GM23338 (cell line): ENCODE measurements at regions not wholly inside any gene's neighbourhood (a gene's known extent, or its start where the extent isn't known, plus 50 kb on each side); places are given as distances from the start of the nearest gene placed in this dataset.

Experiments used
- ATAC-seq: fragments of 200-7000 bp; cut with Tn5 transposase; 3 replicates; pipeline ENCODE4 v1.9.1; 2020
- DNase-seq: peaks from one replicate; pipeline ENCODE4 v3.0.0-alpha.2; 2015; ENCODE audit warnings: low spot score
- H2AFZ ChIP-seq: fragments of 200-600 bp; sonication (generic); 2 replicates; pipeline ENCODE4 v1.8.0; 2016; ENCODE audit warnings: antibody characterized with exemption, mild to moderate bottlenecking, moderate library complexity
- H3F3A ChIP-seq: fragments of 200-600 bp; sonication (generic); replicated peaks from 2 replicates; pipeline ENCODE4 v1.8.0; 2017; ENCODE audit warnings: antibody characterized with exemption, mixed run types, low read depth
- H3K27ac ChIP-seq: fragments of 200-600 bp; sonication (generic); 2 replicates; pipeline ENCODE4 v1.6.1; 2016; ENCODE audit warnings: low read depth
- H3K27me3 ChIP-seq: fragments of 200-600 bp; sonication (generic); 2 replicates; pipeline ENCODE4 v1.8.0; 2016; ENCODE audit warnings: mild to moderate bottlenecking, mixed run types, moderate library complexity; ENCODE audit not compliant: insufficient read depth
- H3K36me3 ChIP-seq: fragments of 200-600 bp; sonication (generic); 2 replicates; pipeline ENCODE4 v1.8.0; 2016; ENCODE audit warnings: mild to moderate bottlenecking; ENCODE audit not compliant: insufficient read depth
- H3K4me1 ChIP-seq: fragments of 200-600 bp; sonication (generic); 2 replicates; pipeline ENCODE4 v1.8.0; 2016; ENCODE audit warnings: mild to moderate bottlenecking, moderate library complexity; ENCODE audit not compliant: insufficient read depth
- H3K4me2 ChIP-seq: fragments of 200-600 bp; sonication (generic); 2 replicates; pipeline ENCODE4 v1.7.1; 2017; ENCODE audit warnings: mixed run types
- H3K4me3 ChIP-seq: fragments of 200-600 bp; sonication (generic); 2 replicates; pipeline ENCODE4 v1.6.1; 2016; ENCODE audit warnings: mixed run types
- H3K79me2 ChIP-seq: fragments of 200-600 bp; sonication (generic); replicated peaks from 2 replicates; pipeline ENCODE4 v1.8.0; 2017; ENCODE audit warnings: mild to moderate bottlenecking; ENCODE audit not compliant: insufficient read depth
- H3K9me2 ChIP-seq: fragments of 200-600 bp; sonication (generic); 2 replicates; pipeline ENCODE4 v1.8.0; 2017; ENCODE audit not compliant: insufficient read depth
- H4K20me1 ChIP-seq: fragments of 200-600 bp; sonication (generic); replicated peaks from 2 replicates; pipeline ENCODE4 v1.8.0; 2017; ENCODE audit warnings: mild to moderate bottlenecking; ENCODE audit not compliant: insufficient read depth
- H3K27ac Mint-ChIP-seq: 2 replicates; pipeline ENCODE4 v1.8.0; 2020; ENCODE audit warnings: inconsistent platforms, mild to moderate bottlenecking, moderate library complexity, mixed read lengths
- H3K27me3 Mint-ChIP-seq: 3 replicates; pipeline ENCODE4 v1.8.0; 2022; ENCODE audit warnings: low read depth, mild to moderate bottlenecking, moderate library complexity, mixed read lengths, inconsistent platforms; ENCODE audit not compliant: insufficient read depth, poor library complexity
- H3K36me3 Mint-ChIP-seq: 3 replicates; pipeline ENCODE4 v1.8.0; 2021; ENCODE audit warnings: low read depth, mild to moderate bottlenecking, inconsistent platforms, moderate library complexity, mixed read lengths
- H3K4me1 Mint-ChIP-seq: 3 replicates; pipeline ENCODE4 v1.8.0; 2020; ENCODE audit warnings: mild to moderate bottlenecking, inconsistent platforms, mixed read lengths
- H3K4me3 Mint-ChIP-seq: 3 replicates; pipeline ENCODE4 v1.8.0; 2021; ENCODE audit warnings: moderate library complexity, mild to moderate bottlenecking, inconsistent platforms, mixed read lengths
- H3K9me3 Mint-ChIP-seq: 3 replicates; pipeline ENCODE4 v1.8.0; 2020; ENCODE audit warnings: moderate library complexity, mild to moderate bottlenecking, inconsistent platforms, mixed read lengths
- ETS1 ChIP-seq: IDR thresholded peaks from 2 replicates; pipeline ENCODE4 v1.6.1; 2016; ENCODE audit warnings: antibody characterized with exemption
- EZH2 ChIP-seq: fragments of 200-600 bp; sonication (generic); IDR thresholded peaks from one replicate; pipeline ENCODE4 v1.8.0; 2017; ENCODE audit warnings: antibody characterized with exemption, mild to moderate bottlenecking, low read depth; ENCODE audit not compliant: unreplicated experiment
- EZH2phosphoT487 ChIP-seq: fragments of 200-600 bp; sonication (generic); IDR thresholded peaks from one replicate; pipeline ENCODE4 v1.8.1; 2018; ENCODE audit warnings: antibody characterized with exemption; ENCODE audit not compliant: unreplicated experiment
- NANOG ChIP-seq: IDR thresholded peaks from 2 replicates; pipeline ENCODE4 v1.6.1; 2016; ENCODE audit warnings: antibody characterized with exemption, borderline replicate concordance
- ZNF331 ChIP-seq: fragments of 250-450 bp; sonication (Bioruptor Pico); IDR thresholded peaks from 2 replicates; pipeline ENCODE4 v1.5.0; 2020; ENCODE audit warnings: low read depth, mild to moderate bottlenecking, moderate library complexity
- TF ChIP-seq, protein P1 (sequence below), 2 experiments: fragments of 200-600 bp in 1 of 2; sonication (generic) in 1 of 2; conservative IDR thresholded peaks; 2 replicates each; pipeline versions ENCODE4 v1.5.1 to v1.6.1; 2016 to 2017; ENCODE audit warnings: antibody characterized with exemption in 2 of 2, low read depth in 2 of 2, mild to moderate bottlenecking in 2 of 2, moderate library complexity in 1 of 2

- no peak overlapping the region for H3K27ac Mint-ChIP-seq
- no peaks in the 10 kb centered on the region for H3K4me1 ChIP-seq
- no peaks in the 10 kb centered on the region for H4K20me1 ChIP-seq
- H3K36me3 ChIP-seq = no peaks in the 10 kb centered on the region
- H3F3A ChIP-seq = no peaks in the 10 kb centered on the region
- H3K27me3 ChIP-seq = no peaks in the 10 kb centered on the region
- H3K27ac ChIP-seq = no peak overlapping the region
- H3K9me3 Mint-ChIP-seq = no peaks in the 10 kb centered on the region
- ATAC-seq = no peak
- H3K79me2 ChIP-seq = no peaks in the 10 kb centered on the region
- H3K9me2 ChIP-seq = no peaks in the 10 kb centered on the region
- TF ChIP-seq NANOG (no peak), ETS1 (no peak), EZH2phosphoT487 (no peak), ZNF331 (CRISPR knock-in tag) (no peak), EZH2 (no peak)
- no peaks in the 10 kb centered on the region for H3K27me3 Mint-ChIP-seq
- no peak overlapping the region for H3K4me3 ChIP-seq
- 0 out of 2 replicates have a peak overlapping the region, but pooled peaks have one; percentile 65 for H2AFZ ChIP-seq
- H3K4me1 Mint-ChIP-seq = peaks cover 8% of the 10 kb centered on the region
- no peak for DNase-seq
- no peak overlapping the region for H3K4me2 ChIP-seq
- H3K4me3 Mint-ChIP-seq = no peak overlapping the region
- no peaks in the 10 kb centered on the region for H3K36me3 Mint-ChIP-seq
Measured at GRCh38 chr5:146962801-146963355, 84.3 kb upstream of the PPP2R2B start.

- Histone ChIP-seq H3K27ac (no peak overlapping the region), H3K4me2 (no peak overlapping the region), H4K20me1 (no peaks in the 10 kb centered on the region), H3K4me3 (no peak overlapping the region), H3K27me3 (no peaks in the 10 kb centered on the region), H3K36me3 (no peaks in the 10 kb centered on the region), H3F3A (no peaks in the 10 kb centered on the region), H3K9me2 (no peaks in the 10 kb centered on the region), H3K79me2 (no peaks in the 10 kb centered on the region), H3K4me1 (no peaks in the 10 kb centered on the region), H2AFZ (no peak overlapping the region)
- H3K4me3 Mint-ChIP-seq = no peak overlapping the region
- peaks cover 2% of the 10 kb centered on the region for H3K27me3 Mint-ChIP-seq
- ATAC-seq (peak; percentile 96), DNase-seq (peak; percentile 88)
- H3K36me3 Mint-ChIP-seq = no peaks in the 10 kb centered on the region
- no peaks in the 10 kb centered on the region for H3K9me3 Mint-ChIP-seq
- peaks cover 2% of the 10 kb centered on the region for H3K4me1 Mint-ChIP-seq
- H3K27ac Mint-ChIP-seq = no peak overlapping the region
- no peak for TF ChIP-seq EZH2phosphoT487
- TF ChIP-seq, protein P1, sequence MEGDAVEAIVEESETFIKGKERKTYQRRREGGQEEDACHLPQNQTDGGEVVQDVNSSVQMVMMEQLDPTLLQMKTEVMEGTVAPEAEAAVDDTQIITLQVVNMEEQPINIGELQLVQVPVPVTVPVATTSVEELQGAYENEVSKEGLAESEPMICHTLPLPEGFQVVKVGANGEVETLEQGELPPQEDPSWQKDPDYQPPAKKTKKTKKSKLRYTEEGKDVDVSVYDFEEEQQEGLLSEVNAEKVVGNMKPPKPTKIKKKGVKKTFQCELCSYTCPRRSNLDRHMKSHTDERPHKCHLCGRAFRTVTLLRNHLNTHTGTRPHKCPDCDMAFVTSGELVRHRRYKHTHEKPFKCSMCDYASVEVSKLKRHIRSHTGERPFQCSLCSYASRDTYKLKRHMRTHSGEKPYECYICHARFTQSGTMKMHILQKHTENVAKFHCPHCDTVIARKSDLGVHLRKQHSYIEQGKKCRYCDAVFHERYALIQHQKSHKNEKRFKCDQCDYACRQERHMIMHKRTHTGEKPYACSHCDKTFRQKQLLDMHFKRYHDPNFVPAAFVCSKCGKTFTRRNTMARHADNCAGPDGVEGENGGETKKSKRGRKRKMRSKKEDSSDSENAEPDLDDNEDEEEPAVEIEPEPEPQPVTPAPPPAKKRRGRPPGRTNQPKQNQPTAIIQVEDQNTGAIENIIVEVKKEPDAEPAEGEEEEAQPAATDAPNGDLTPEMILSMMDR (conservative IDR thresholded peaks at IDR 0.05; ENCODE audit: low read depth in 2 of 2) = peak; percentile 76 to 96
Measured at GRCh38 chr5:146965761-146966659, 87.5 kb upstream of the PPP2R2B start.
